Esophagus squamous epithelium (tissue), 4 donors: ENCODE measurements at regions not wholly inside any gene's neighbourhood (a gene's known extent, or its start where the extent isn't known, plus 50 kb on each side); places are given as distances from the start of the nearest gene placed in this dataset.

Experiments
- POLR2A ChIP-seq, 4 donors: fragments of 450-650 bp; IDR thresholded peaks; one replicate each; pipeline ENCODE4 v1.6.1; 2017; ENCODE audit warnings: antibody characterized with exemption in 4 of 4, mild to moderate bottlenecking in 4 of 4, moderate library complexity in 3 of 4
- TF ChIP-seq, protein P1 (sequence below), 6 experiments: fragments of 450-650 bp in 4 of 6; fragments of 200-600 bp in 2 of 6; sonication (generic) in 2 of 6; IDR thresholded peaks; one replicate each; pipeline ENCODE4 v1.5.1; 2016 to 2019; ENCODE audit warnings: antibody characterized with exemption in 6 of 6, mild to moderate bottlenecking in 4 of 6, moderate library complexity in 4 of 6

- TF ChIP-seq, protein P1, sequence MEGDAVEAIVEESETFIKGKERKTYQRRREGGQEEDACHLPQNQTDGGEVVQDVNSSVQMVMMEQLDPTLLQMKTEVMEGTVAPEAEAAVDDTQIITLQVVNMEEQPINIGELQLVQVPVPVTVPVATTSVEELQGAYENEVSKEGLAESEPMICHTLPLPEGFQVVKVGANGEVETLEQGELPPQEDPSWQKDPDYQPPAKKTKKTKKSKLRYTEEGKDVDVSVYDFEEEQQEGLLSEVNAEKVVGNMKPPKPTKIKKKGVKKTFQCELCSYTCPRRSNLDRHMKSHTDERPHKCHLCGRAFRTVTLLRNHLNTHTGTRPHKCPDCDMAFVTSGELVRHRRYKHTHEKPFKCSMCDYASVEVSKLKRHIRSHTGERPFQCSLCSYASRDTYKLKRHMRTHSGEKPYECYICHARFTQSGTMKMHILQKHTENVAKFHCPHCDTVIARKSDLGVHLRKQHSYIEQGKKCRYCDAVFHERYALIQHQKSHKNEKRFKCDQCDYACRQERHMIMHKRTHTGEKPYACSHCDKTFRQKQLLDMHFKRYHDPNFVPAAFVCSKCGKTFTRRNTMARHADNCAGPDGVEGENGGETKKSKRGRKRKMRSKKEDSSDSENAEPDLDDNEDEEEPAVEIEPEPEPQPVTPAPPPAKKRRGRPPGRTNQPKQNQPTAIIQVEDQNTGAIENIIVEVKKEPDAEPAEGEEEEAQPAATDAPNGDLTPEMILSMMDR (IDR thresholded peaks at IDR 0.05), result no peak
- TF ChIP-seq POLR2A (IDR thresholded peaks at IDR 0.05), result no peak
Measured at GRCh38 chr5:143740956-143741355, 71.0 kb upstream of the HMHB1 start.
